Right lung (tissue), 2 donors: ENCODE measurements at regions not wholly inside any gene's neighbourhood (a gene's known extent, or its start where the extent isn't known, plus 50 kb on each side); places are given as distances from the start of the nearest gene placed in this dataset.

Experiments
- DNase-seq, 2 donors: peaks; one replicate each; pipeline ENCODE4 v3.0.0-alpha.2; 2013

DNA sequence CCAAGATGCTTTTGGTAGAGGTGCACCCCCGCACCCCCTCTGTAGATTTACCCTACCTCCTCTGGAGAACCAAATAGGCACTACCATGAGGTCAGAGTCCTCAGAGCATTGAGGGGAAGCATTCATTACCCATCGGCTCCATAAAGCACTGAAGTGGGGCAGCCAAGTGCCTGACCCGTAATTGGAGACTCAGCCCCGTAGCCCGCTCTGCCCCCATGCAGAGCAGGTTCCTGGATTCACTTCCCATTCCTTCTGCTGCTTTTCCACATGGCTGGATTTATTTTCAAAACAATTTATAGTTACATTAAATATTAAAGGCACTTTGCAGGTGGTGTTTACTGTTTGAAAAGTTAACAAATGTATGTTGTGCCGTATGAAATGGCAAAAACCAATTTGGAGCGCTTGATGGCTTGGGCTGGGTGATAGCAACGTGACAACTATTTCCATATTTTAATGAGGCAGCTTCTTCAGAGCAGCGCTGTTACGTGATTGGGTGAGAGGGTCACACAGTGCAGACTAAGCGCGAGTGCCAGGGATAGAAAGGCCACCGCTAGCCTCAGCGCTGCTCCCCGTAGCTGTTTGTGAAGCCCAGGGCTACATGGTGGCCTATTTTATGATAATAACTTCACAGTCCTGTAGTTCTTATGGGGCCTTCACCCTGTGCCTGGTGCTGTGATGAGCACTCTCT, 373.8 kb upstream of the PROK2 start:
- no peak for DNase-seq

DNA sequence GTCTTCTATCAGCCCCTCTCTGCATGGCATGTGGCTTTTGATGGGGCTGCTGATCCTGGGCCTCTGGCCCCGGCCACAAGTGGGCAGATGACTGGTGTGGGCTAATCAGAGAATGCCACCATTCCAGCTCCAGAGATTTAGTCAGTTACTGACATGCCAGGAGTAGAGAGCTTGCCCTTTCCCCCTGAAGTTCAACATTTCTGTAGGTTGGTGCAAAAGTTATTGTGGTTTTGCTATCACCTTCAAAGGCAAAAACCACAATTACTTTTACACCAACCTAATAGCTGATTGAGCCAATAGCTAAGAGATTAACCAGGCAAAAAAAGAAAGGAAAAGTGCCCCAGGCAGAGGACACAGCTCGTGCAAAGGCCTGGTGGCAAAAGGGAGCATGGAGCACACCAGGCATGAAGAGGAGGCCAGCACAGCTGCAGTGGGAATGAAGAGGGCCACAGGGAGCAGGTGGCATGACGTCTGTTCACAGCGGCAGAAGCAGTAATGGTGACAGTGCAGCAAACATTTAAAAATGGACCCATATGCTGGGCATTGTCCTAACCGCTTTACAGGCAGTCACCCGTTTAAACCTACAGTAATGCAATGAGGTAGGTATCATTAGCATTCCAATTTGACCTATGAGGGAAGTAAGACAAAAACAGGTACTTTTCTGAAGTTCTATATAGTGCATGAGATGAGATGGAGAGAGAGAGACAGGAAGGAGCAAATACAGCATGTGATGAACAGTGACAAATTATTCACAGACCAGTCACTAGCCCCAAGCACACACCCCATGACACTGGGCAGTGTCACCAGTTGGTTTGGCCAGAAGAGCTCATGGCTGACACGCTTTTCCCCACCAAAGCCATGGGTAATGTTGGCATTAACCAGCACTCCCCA, 373.0 kb upstream of the PROK2 start:
- DNase-seq, result no peak

DNA sequence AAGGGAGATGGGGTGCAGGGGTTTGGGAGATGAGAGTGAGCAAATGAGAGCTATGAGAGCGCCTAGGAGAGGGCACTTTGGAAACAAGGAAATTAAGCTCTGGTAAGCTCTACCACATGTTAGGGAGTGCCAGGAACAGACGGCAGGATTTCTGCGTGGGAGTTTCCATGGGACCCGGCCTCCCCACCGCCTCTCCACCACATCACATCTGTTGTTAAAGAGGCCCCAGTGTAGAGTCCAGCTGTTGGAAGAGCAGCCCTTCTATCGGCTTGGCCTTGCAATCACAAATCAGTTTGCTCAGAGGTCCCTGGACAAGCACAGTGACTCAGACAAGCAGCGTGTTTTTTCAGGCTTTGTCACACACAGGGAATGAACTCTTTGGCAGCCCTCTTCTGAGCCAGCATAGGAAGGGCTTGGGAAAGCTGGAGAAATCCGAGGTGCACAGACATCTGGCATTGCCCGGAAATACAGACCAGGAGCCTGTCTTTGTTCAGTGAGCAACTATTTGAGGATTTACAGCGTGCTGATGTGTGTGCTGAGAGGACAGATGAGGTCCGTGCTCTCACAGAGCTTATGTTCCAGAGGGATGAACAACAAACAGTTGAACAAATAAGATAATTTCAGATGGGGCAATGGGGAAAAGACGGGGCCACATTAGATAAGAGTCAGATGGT, 370.6 kb upstream of the PROK2 start:
- DNase-seq, result no peak

DNA sequence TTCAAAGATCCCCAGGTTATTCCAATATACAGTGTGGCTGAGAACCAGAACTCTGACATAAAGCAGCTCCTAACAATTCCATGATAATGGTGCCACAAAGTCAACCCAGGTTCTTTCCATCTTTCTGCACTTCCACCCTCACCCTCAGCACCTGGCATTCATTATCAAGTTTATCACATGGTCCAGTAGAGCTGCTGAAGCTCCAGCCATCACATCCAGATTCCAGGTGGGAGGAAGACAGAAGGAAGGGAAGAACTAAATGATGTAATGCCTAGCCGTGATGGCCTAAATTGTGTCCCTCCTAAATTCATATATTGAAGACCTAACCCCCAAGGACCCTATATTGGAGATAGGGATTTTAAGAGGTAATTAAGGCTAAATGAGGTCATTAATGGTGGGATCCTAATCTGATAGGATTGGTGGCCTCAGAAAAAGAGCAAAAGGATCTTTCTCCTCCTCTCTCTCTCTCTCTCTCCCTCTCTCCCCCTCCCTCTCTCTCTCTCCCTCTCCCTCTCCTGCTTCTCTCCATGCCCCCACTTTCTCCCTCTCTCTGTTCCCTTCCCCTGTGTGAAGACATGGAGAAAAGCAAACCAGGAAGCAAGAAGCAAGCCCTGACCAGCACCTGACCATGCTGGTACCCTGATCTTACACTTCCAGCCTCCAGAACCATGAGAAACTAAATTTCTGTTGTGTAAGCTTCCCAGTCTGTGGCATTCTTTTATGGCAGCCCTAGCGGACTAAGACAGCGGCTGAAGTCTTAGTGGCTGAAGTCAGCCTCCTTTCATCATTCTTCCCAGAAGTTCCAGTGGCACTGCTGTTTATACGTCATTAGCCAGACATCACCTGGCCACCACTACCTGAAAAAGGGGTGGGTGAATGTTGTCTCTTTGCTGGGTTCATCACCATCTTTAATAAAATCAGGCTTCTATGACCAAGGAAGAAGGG, 369.7 kb upstream of the PROK2 start:
- no peak for DNase-seq

DNA sequence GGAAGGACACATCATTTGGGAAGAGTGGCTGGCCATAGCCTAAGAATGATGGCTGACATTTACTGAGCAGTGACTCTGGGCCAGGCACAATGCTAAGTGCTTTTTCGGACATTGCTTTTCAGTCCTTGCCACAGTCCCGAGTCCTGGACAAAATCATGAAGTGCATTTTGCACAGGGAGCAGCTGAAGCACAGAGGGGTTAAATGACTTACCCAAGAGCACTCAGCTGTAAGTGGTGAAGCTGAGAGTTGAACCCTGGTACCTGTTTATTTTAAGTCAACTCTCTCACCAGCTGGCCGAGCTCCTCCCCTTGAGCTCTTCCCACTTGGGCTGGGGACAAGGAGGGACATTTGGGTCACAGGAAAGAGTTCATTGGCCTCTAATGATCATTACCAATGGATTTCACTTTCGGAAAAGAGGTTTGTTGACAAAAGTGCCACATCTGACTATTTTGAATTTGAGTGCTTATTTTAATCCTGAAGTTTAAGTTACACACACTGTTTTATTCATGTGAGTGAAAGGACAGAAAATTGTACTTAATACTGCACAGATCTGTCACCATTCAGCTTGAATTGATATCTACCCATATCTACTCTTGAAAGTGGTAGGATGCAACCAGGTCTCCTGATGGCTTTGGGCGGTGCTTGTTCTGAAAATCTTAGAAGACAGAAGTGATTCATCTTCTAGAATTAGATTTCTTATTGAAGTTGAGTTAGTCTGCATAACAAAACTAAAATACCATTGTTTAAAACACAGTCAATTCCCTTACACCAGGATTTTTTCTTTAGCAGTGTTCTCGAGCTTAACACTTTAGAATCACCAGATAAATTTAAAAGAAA, 368.7 kb upstream of the PROK2 start:
- no peak for DNase-seq

DNA sequence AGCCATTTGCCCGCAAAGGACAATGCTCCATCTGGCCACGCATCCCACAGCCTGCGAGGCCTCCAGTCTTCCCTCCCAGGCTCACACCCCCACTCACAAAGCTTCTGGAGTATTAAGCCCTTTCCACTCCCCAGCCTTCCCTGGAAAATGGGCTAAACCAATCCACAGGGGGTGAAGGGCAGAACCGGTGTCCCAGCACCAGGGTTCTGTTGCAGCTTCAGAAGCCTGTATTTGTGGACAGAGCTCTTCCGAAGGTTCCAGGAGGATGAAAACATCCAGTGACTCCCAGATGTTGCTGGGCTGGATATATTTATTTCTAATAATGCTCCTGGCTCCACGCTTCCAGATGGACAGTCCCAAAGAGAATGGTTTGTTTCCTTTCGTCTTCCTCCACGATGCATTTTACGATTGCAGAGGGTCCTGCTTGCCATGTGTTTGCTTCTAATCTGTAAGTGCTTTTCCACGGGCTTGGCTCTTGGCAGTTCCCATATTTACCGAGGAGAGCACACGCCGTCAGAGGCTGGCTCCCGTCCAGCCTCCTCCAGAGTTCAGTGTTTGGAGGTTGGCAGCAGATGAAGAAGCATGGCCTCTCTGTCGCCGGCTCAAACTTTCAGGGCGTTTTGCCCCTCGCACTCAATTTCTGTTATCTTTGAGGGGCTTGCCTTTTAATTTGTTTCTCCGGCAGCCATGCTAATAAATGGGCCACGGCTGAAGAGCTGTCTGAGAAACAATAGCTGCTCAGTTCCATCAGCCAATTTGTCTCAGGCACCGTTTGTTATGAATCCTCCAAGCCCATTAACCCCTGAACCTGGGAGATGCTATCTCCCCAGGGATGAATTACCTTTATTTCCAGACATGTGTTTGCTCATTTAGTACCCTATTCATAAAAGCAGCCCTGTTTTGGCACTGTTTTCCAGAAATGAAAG, 367.9 kb upstream of the PROK2 start:
- DNase-seq, result peak; percentile 96

DNA sequence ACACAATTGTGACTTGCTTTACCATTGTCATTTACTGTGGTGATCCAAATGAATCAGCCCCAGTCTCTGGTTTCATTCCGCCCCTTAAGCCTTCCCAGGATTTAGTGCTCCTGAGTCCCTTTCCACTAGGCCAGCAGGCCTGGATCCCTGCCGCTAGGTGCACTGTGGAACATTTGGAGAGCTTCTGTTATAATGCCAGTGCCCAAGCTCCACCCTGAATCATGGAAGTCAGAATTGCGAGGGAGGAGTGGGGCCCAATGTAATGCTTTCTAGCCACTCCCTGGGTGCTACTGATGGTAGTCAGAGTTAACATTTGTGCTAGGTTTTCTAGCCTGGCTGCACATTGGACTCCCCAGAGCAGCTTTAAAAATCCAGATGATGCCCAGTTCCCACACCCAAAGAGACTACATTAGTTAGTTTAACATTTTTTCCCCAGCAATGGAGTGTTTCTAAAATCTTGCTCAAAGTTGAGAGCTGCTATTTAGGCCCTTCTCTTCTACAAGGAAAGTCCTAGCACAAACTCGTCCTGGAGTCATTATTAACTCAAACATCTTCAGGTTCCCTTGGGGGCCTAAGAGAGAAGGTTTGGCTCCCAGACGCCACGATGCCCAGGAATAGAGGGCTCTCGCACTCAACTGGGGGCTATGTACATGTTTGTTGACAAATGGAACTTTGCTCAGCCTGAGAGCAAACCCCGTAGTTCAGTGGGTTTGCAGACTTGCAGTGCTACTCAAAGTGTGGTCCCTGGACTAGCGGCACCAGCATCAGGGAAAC, 366.7 kb upstream of the PROK2 start:
- DNase-seq, result no peak

DNA sequence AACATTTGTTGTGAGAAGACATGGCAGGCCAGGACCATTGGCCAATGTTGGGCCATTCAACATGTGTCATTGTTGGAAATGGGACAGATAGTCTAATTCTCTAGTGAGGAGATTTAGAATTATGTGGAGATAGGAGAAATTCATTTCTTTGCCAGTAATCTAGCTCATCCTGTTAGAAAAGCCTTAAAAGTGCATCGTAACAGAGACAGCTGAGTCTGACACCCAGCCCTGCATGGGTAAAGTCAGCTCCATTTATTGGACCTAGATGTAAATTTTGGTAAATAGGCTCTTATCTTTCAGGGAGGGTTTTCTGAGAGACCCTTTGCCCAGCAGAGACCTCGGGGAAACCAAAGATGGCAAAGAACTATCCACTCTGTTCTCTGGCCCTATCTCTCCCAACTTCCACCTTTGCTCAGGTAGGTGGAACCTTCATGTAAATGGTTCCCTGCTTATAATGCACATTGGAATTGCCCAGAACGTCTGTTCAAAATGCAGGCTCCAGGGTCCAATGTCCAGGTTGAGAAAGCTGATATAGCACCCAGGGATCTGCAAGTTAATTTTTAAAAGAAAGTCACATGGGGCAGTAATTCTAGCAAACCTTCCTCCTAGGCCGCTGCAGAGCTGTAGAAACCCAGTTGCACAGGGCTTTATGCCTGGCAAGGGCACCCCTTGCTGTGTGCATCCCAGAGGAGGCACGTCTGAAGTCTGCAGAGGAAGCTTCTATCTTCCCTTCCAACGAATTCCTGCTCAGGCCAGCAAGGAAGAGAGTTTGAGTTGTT, 365.9 kb upstream of the PROK2 start:
- no peak for DNase-seq

DNA sequence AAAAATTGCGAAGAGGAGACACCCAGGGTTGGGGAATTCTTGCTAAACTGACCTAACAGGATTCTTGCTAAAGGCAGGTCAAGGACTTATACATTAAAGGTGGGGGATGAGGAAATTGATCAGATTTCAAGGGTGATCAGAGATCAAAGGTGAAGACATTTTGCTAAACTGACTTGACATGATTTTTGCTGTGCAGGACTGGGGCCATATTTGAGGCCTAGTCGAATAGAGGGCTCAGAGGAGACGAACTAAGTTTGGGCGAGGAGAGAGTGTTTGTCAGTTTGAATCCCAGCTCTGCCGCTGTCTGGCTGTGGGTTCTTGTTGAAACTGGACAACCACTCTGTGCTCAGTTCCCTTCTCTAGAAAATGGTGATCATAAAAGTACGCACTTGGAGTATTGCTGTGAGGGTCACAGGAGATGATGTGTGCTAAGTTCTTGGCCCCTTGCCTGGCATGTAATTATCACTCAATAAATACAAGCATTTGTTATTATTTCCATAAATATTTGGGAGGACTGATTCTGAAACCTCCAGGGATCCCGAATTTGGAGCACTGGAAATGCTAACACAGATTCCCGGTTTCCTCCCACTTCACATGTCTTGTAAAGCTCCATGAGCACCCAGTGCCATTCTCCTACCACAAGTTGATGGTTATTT, 364.8 kb upstream of the PROK2 start:
- DNase-seq, result peak; percentile 62 to 68

DNA sequence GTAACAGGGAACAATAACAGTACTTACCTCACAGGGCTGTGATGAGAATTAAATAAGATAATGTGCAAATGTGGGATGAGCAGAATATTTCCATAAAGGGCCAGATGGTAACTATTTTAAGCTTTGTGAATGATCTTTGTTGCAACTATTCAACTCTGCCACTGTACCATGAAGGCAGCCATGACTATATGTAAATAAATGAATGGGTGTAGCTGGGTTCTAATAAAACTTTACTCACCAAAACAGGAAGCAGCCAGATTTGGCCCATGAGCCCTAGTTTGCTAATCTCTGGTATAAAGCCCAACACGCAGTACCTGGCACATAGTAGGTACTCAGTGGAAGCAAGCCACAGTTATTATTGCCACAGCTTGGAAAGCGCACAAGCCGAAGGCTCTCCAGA, 362.7 kb upstream of the PROK2 start:
- DNase-seq, result no peak

DNA sequence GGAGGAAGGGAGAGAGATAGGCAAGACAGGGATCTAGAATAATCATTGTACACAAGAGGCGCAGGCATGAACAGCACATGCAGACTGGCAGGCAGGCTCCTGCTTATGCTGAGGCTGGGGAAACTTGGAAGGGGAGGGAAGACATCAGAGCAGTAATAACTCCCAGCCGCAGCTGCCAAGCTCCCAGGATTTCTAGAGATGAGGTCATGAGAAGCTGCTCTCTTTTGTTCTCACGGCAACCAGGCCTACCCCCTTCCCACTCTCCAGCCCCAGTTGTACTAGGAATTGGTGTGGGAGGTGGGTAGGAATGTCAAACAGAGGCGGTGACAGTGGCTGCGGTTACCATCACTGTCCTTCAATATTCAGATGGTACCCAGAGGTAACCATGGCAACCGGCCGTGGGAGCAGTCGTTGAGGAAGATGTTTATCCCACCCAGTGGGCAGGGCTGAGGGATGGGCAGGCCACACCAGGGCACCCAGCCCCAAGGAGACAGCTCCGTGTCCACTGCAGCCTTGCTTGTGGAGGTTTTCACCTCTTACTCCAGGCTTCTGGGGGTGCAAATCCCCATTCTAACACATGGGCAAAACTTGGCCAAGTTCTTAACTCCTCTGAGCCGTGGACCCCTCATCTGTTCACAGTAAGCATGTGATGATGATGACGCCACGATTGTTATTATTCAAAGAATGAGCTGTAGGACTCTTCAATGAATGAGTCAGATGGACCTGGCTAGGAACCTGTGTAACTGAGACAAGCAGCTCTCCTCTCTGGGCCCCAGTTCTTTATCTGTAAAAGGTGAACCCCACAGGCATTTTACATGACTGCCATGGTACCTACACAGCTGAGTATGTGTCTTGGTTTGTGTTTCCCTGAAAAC, 360.8 kb upstream of the PROK2 start:
- DNase-seq, result peak in 1 of 2 donors; percentile 45

DNA sequence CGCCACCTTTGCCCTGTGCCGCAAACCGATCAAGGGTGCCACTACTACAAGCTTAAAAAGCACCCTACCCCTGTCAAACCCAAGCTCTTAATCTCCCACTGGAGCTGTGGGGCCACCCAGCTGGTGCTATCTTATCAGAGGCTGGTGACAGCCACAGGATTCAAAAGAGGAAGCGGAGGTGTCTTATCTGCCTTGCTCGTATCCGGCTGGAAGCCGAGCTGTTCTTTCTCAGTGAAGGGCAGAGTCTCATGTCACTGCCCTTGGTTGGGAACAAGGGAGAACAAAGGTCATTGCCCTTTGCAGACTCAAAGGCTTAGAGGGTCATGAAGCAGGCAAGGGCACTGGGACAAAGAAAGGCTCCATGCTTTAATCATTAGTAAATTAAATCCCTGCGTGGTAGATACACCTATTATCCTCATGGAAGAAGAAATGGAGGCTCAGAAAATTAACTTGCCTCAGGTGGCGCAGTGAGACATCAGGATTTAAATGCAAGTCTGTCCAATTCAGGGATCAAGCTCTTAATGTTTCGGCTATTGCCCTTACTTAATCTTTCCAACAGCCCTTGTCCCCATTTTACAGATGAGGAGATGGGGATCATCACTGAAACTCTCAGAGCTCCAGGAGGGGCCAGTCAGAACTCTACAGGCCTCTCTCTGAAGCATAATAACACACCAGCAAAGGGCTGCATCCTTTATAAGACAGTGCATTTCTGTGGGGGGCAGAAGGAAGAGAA, 360.0 kb upstream of the PROK2 start:
- DNase-seq, result no peak

DNA sequence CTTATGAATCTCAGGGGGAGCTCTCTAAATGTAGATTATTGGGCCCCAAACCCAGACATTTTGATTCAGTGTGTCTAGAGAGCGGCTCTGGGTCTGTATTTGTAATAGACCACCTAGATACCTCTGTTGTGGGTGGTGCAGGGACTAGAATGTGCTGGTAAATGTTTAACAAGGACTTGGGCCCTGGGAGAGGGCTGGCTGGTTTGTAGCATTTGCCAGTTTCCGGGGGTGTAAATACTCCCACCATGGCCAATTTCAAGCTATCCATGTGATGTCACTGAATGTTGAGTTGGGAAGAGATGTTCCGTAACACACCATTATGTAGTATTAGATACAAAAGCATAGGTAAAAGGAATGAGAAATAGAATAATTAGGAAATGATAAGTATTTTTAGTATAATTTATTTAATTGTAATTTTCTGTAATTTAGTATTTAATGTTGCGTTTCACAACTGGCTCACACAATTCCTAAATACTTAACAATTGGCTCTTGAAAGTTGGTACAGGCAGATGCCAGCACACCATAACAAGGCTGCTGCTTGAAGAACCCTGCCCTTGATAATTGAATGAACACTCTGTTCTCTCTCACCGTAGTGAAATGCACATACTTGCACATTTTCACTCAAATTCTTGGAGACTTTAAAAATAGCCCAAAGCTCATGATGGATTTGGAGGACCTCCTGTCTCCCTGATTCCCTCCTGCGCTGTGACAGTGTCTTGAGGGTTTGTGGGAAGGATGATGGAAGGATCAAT, 359.2 kb upstream of the PROK2 start:
- no peak for DNase-seq

DNA sequence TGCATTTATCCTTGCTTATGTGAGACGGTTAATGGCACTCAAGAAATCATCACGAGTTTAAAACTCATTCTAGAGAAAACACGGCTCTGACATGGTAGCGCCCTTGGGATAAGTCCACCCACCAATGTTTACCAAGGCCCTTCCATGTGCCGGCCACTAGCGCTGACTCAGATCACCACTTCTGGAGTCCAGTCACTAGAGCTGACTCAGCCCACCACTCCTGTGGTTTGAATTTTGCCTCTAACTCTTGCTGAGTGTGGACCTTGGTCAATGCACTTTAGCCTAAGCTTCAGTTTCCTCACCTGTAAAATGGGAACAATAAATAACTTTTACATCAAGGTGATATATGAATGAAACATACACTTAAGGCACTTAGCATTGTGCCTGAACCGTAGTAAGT, 358.4 kb upstream of the PROK2 start:
- DNase-seq, result no peak

DNA sequence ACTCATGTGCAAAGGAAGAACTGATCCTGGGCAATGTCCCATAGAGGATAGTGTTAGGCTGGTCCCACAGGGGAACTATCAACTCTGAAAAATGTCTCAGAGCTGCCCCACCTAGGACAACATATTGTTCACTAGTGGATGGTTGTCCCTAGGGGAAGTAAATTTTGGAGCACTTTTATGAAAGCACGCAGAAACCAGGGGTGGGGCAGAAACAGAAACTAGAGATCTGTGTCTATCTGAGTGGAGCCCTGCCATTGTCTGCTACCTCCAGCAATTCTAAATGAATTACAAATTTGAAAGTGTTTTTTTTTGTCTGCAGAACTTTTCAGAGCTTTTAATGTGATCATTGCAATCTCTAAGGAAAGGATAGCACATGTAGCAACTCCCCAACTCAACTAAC, 357.1 kb upstream of the PROK2 start:
- no peak for DNase-seq
